Activated naive CD8-positive, alpha-beta T cell treated with anti-CD3 and anti-CD28 coated beads, Interleukin-2, amount 10 ng/mL, durations not matched to agents 7 days and 5 days (primary cell): ENCODE measurements at regions not wholly inside any gene's neighbourhood (a gene's known extent, or its start where the extent isn't known, plus 50 kb on each side); places are given as distances from the start of the nearest gene placed in this dataset.
"Not testable (repeated sequence)": the region's sequence is repeated elsewhere in the genome, so short reads cannot be mapped to it uniquely, and the experiment has no call there.

ENCODE experiments used
- ATAC-seq: fragments of 150-1000 bp; cut with Tn5 transposase; one replicate; pipeline ENCODE4 v1.10.0; 2021; ENCODE audit warnings: low read depth, moderate library complexity
- POLR2A ChIA-PET: fragments of 350-600 bp; sonication (Branson Sonifier 250); formaldehyde crosslinking; loops from one replicate; lab custom pipeline; 2021; ENCODE audit warnings: antibody characterized with exemption; lab: Charles Lee
- DNase-seq: peaks from one replicate; pipeline ENCODE4 v3.0.0; 2021
- H3K27ac Mint-ChIP-seq: one replicate; pipeline ENCODE4 v1.8.0; 2022; ENCODE audit warnings: mild to moderate bottlenecking, mixed read lengths
- H3K27me3 Mint-ChIP-seq: one replicate; pipeline ENCODE4 v1.8.0; 2022; ENCODE audit warnings: mild to moderate bottlenecking, moderate library complexity, mixed read lengths
- H3K36me3 Mint-ChIP-seq: one replicate; pipeline ENCODE4 v1.8.0; 2021; ENCODE audit warnings: mild to moderate bottlenecking, mixed read lengths
- H3K4me1 Mint-ChIP-seq: one replicate; pipeline ENCODE4 v1.8.0; 2021; ENCODE audit warnings: mixed read lengths
- H3K4me3 Mint-ChIP-seq: one replicate; pipeline ENCODE4 v1.8.0; 2022; ENCODE audit warnings: mild to moderate bottlenecking, moderate library complexity, mixed read lengths
- H3K9me3 Mint-ChIP-seq: one replicate; pipeline ENCODE4 v1.8.0; 2021; ENCODE audit warnings: mixed read lengths

GRCh38 chr11:86177302-86177701 lies 67.3 kb upstream of the EED start:
- Mint-ChIP-seq H3K9me3 (peaks cover 1% of the 10 kb centered on the region), H3K27ac (peak overlapping the region; percentile 31), H3K36me3 (peaks cover 1% of the 10 kb centered on the region), H3K27me3 (no peaks in the 10 kb centered on the region), H3K4me1 (peaks cover 12% of the 10 kb centered on the region), H3K4me3 (no peak overlapping the region)
- DNase-seq (no peak), ATAC-seq (no peak)
- POLR2A ChIA-PET = no interaction called here

GRCh38 chr11:86176165-86176884 lies 68.2 kb upstream of the EED start:
- peaks cover 1% of the 10 kb centered on the region for H3K36me3 Mint-ChIP-seq
- no peaks in the 10 kb centered on the region for H3K27me3 Mint-ChIP-seq
- DNase-seq = no peak
- ATAC-seq = peak; percentile 83
- peak overlapping the region; percentile 1 for H3K4me3 Mint-ChIP-seq
- POLR2A ChIA-PET = no interaction called here
- H3K9me3 Mint-ChIP-seq = peaks cover 1% of the 10 kb centered on the region
- H3K27ac Mint-ChIP-seq = no peak overlapping the region
- H3K4me1 Mint-ChIP-seq = peaks cover 12% of the 10 kb centered on the region

- no peaks in the 10 kb centered on the region for H3K27me3 Mint-ChIP-seq
- ATAC-seq (no peak), DNase-seq (no peak)
- no peak overlapping the region for H3K4me3 Mint-ChIP-seq
- H3K9me3 Mint-ChIP-seq = peaks cover 1% of the 10 kb centered on the region
- peaks cover 12% of the 10 kb centered on the region for H3K4me1 Mint-ChIP-seq
- no peak overlapping the region for H3K27ac Mint-ChIP-seq
- peaks cover 1% of the 10 kb centered on the region for H3K36me3 Mint-ChIP-seq
- POLR2A ChIA-PET = no interaction called here
Measured at GRCh38 chr11:86175626-86176025, 68.9 kb upstream of the EED start.

GRCh38 chr11:86175191-86175590 lies 69.4 kb upstream of the EED start:
- Mint-ChIP-seq H3K36me3 (peaks cover 1% of the 10 kb centered on the region), H3K27ac (no peak overlapping the region), H3K4me3 (no peak overlapping the region), H3K4me1 (peaks cover 12% of the 10 kb centered on the region), H3K9me3 (peaks cover 1% of the 10 kb centered on the region), H3K27me3 (no peaks in the 10 kb centered on the region)
- DNase-seq = no peak
- POLR2A ChIA-PET = no interaction called here
- no peak for ATAC-seq

GRCh38 chr11:86174101-86175046 lies 70.2 kb upstream of the EED start:
- H3K27ac Mint-ChIP-seq = no peak overlapping the region
- H3K36me3 Mint-ChIP-seq = peaks cover 1% of the 10 kb centered on the region
- H3K9me3 Mint-ChIP-seq = peaks cover 1% of the 10 kb centered on the region
- POLR2A ChIA-PET = no interaction called here
- ATAC-seq (no peak), DNase-seq (no peak)
- peaks cover 12% of the 10 kb centered on the region for H3K4me1 Mint-ChIP-seq
- peaks cover 4% of the 10 kb centered on the region for H3K27me3 Mint-ChIP-seq
- H3K4me3 Mint-ChIP-seq = no peak overlapping the region

- no peak for ATAC-seq
- no peak overlapping the region for H3K4me3 Mint-ChIP-seq
- H3K9me3 Mint-ChIP-seq = no peaks in the 10 kb centered on the region
- peaks cover 12% of the 10 kb centered on the region for H3K4me1 Mint-ChIP-seq
- no peaks in the 10 kb centered on the region for H3K36me3 Mint-ChIP-seq
- peaks cover 4% of the 10 kb centered on the region for H3K27me3 Mint-ChIP-seq
- POLR2A ChIA-PET = no interaction called here
- no peak for DNase-seq
- no peak overlapping the region for H3K27ac Mint-ChIP-seq
Measured at GRCh38 chr11:86172894-86173293, 71.7 kb upstream of the EED start.

GRCh38 chr11:86171627-86172026 lies 72.9 kb upstream of the EED start:
- Mint-ChIP-seq H3K4me3 (no peak overlapping the region), H3K27ac (no peak overlapping the region), H3K27me3 (peaks cover 4% of the 10 kb centered on the region), H3K36me3 (no peaks in the 10 kb centered on the region), H3K9me3 (no peaks in the 10 kb centered on the region), H3K4me1 (peaks cover 8% of the 10 kb centered on the region)
- DNase-seq = no peak
- ATAC-seq = no peak
- POLR2A ChIA-PET = no interaction called here

GRCh38 chr11:86167499-86168164 lies 76.9 kb upstream of the EED start:
- Mint-ChIP-seq H3K4me3 (no peak overlapping the region), H3K27me3 (peaks cover 4% of the 10 kb centered on the region), H3K36me3 (no peaks in the 10 kb centered on the region), H3K4me1 (no peaks in the 10 kb centered on the region), H3K9me3 (no peaks in the 10 kb centered on the region), H3K27ac (no peak overlapping the region)
- DNase-seq (no peak), ATAC-seq (no peak)
- POLR2A ChIA-PET = no interaction called here

GRCh38 chr11:86166287-86166686 lies 78.3 kb upstream of the EED start:
- DNase-seq, ATAC-seq, H3K4me1 Mint-ChIP-seq, H3K27me3 Mint-ChIP-seq, H3K27ac Mint-ChIP-seq, POLR2A ChIA-PET, H3K4me3 Mint-ChIP-seq, H3K9me3 Mint-ChIP-seq, H3K36me3 Mint-ChIP-seq: not testable (repeated sequence)

GRCh38 chr11:86164106-86164505 lies 80.4 kb upstream of the EED start:
- Mint-ChIP-seq H3K4me1 (peaks cover 4% of the 10 kb centered on the region), H3K27ac (no peak overlapping the region), H3K36me3 (peaks cover 2% of the 10 kb centered on the region), H3K4me3 (no peak overlapping the region), H3K9me3 (peaks cover 2% of the 10 kb centered on the region), H3K27me3 (no peaks in the 10 kb centered on the region)
- no peak for DNase-seq
- no peak for ATAC-seq
- POLR2A ChIA-PET = no interaction called here

- H3K9me3 Mint-ChIP-seq, ATAC-seq, H3K4me1 Mint-ChIP-seq, H3K4me3 Mint-ChIP-seq, POLR2A ChIA-PET, DNase-seq, H3K27ac Mint-ChIP-seq, H3K36me3 Mint-ChIP-seq, H3K27me3 Mint-ChIP-seq: not testable (repeated sequence)
Measured at GRCh38 chr11:86163221-86163876, 81.2 kb upstream of the EED start.

GRCh38 chr11:86162239-86162638 lies 82.3 kb upstream of the EED start:
- POLR2A ChIA-PET = no interaction called here
- H3K9me3 Mint-ChIP-seq = peaks cover 2% of the 10 kb centered on the region

GRCh38 chr11:86161837-86162236 lies 82.7 kb upstream of the EED start:
- POLR2A ChIA-PET = interaction anchor here (1.1 kb wide), 1 partner anchor 93 kb away, joined by 3 read pairs; the partner anchor contains the start of gene PICALM
- H3K27ac Mint-ChIP-seq = peak overlapping the region; percentile 43
- H3K9me3 Mint-ChIP-seq = peaks cover 2% of the 10 kb centered on the region
- no peak for DNase-seq
- H3K27me3 Mint-ChIP-seq = no peaks in the 10 kb centered on the region
- ATAC-seq = no peak
- H3K36me3 Mint-ChIP-seq = peaks cover 2% of the 10 kb centered on the region
- H3K4me3 Mint-ChIP-seq = no peak overlapping the region
- H3K4me1 Mint-ChIP-seq = peaks cover 13% of the 10 kb centered on the region

More at GRCh38 chr11:86162239-86162638, 82.3 kb upstream of the EED start:
- H3K4me1 Mint-ChIP-seq = peaks cover 13% of the 10 kb centered on the region
- H3K27ac Mint-ChIP-seq = no peak overlapping the region
- H3K36me3 Mint-ChIP-seq = peaks cover 2% of the 10 kb centered on the region
- no peak overlapping the region for H3K4me3 Mint-ChIP-seq
- no peak for ATAC-seq
- H3K27me3 Mint-ChIP-seq = no peaks in the 10 kb centered on the region
- no peak for DNase-seq
